HG02610 (cell line): ENCODE measurements at regions not wholly inside any gene's neighbourhood (a gene's known extent, or its start where the extent isn't known, plus 50 kb on each side); places are given as distances from the start of the nearest gene placed in this dataset.

ENCODE experiments used
- ATAC-seq: cut with Tn5 transposase; IDR thresholded peaks from one replicate; pipeline ENCODE4 v1.9.1; 2021; ENCODE audit warnings: mild to moderate bottlenecking, moderate library complexity; ENCODE audit not compliant: unreplicated experiment

- no peak for ATAC-seq
Measured at GRCh38 chr11:127902382-127902781, 685.0 kb downstream of the ETS1 start.

- ATAC-seq, result no peak
Measured at GRCh38 chr11:127898422-127899365, 688.7 kb downstream of the ETS1 start.

- ATAC-seq, result no peak
Measured at GRCh38 chr11:127895776-127896175, 691.6 kb downstream of the ETS1 start.

- ATAC-seq, result no peak
Measured at GRCh38 chr11:127894316-127894715, 693.0 kb downstream of the ETS1 start.

GRCh38 chr11:127890030-127890615 is 697.2 kb downstream of the ETS1 start:
- ATAC-seq, result no peak

DNA sequence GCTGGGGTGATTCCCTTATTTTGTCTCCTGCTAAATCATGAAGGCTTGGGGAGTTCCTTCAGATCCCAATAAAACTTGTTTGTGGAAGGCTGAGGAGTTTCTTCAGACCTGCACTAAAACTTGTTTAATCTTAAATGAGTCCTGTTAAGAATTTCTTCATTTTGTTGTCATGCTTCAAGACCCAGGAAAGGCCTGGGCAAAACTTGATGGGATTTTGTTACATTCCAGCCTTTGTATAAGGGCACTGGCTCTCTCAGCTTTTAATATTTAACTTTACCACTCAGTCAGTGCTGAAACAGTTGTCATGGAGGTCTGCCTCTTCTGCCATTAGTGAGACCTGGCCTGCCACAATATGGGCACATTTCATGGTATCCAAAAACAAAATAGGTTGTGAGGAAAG is 699.0 kb downstream of the ETS1 start:
- no peak for ATAC-seq

DNA sequence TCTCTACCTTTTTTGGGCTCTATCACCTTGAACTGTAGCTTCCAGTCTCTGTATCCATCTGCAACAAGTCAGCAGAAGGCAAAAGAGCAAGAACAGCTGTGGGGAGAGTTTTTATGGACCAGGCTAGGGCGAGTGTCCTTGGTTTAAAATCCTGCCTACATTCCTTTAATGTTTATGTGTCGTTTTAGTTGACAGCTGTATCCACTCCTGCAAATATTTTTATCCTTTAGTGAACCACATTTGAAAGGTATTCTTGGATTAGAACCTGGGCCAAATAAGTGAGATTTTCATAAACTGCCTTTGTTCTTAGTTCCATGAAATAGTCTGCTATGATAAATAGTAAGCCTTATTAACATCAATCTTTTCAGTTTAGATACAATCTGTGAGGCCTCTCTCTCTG is 712.2 kb downstream of the ETS1 start:
- no peak for ATAC-seq

GRCh38 chr11:127873478-127873877 is 713.9 kb downstream of the ETS1 start:
- ATAC-seq, result no peak

GRCh38 chr11:127866109-127866508 is 721.2 kb downstream of the ETS1 start:
- no peak for ATAC-seq

DNA sequence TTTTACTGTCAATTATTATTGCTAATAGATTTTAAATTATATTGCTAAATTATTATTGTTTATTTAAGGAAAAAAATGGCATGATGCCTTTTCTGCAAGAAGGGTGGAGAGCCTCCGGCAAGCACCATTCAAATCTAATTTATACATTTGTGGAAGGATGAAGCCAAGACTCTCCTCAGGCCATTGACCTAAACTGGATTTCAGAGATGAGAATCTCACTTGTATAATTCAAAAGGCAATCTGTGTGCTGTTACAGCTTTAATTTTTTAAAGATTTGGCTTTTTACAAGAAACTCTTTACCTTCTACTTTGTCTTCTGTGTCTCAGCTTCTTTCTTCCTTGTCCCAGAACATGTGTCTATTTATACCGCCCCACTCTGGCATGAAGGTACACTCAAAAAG is 722.5 kb downstream of the ETS1 start:
- ATAC-seq, result no peak

DNA sequence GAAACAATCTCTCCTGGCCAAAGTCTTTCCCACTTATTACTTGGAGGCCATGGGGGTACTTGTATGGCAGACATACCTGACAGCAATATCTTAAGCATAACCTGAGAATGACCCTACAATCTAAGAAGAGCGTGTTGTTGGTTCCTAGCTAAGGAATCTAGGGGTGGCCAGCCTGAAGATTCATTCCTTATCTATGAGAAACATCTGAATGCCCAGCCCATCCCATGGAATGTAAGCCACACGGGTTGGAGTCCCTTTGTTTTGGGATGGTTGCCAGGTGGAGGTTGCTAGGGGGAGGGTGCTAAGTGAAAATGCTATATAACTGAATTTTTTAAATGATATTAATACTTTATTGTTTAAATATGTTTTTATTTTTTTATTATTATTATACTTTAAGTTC is 725.0 kb downstream of the ETS1 start:
- no peak for ATAC-seq

- no peak for ATAC-seq
Measured at GRCh38 chr11:127859941-127860354, 727.4 kb downstream of the ETS1 start.

DNA sequence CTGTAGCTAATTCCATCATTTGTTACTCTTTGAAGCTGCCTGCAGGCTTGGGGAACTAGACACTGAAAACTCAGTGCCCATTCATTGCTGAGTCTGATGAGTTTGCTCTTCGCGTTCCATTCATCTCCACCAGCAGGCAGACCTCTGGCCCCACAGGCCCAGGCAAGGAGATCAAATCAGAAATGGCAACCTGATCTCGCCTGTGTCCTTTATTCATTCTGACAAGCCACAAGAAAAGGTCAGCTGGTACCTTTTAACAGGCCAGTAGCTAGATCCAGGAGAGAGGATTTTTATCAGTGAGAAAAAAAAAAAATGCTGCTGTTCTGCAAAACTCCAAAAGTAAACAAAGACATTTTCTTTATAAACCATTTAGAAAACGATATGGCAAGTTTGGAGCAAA is 742.5 kb downstream of the ETS1 start:
- ATAC-seq, result no peak

DNA sequence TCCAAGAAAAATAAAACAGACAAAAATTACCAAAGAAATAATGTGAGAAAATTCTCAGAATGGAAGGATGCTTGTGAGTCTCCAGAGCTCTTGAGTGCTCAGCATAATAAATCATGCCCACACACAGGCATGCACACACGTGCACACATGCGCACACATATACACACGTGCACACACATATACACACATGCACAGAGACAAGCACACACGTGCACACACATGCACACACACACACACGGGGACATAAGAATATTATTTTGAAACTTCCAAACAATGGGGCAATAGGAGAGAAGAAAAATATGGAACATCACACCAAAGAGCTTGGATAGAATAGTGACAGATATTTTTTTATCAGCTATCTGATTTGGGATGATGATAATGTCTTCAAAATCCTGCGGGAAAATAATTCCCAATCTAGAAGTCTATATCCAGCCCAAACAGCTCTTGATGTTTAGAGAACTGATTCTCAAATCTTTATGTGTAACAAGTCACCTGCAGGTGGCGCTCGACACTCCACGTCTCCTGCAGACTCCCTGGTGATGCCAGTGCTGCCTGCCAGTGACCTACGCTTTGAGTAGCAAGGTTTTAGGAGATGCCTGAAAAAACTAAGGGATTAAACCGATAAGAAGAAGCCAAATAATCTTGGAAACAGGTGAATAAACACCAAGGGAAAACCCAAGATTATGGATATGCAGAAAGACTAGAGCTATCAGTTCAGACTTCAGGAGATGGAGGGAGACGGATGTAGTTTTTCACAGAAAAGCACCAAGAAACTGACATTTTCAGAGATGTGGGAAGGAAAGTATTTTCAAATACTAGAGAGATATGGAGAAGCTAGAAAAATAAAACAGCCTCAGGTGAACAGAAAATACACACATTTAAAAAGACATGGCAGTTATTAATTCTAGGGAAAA is 743.6 kb downstream of the ETS1 start:
- ATAC-seq, result no peak

DNA sequence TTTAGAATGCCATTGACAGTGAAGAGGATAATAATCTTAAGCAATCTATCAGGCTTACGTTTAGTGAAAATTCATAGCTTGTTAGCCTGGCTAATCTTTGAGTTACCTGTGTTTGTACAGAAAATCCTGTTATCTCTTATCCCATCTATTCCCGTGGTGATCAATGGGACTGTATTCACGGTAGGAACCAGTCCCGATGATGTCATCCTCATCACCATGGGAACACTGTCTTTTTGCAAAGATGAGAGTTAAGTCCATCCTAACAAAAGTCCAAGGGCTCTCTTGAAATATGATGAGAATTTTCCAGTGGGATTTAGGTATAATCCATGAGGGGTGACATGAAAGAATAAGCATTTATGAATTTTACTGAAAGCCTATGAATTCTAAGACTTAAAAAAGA is 762.2 kb downstream of the ETS1 start:
- ATAC-seq, result no peak

- ATAC-seq, result no peak
Measured at GRCh38 chr11:127818625-127819024, 768.7 kb downstream of the ETS1 start.

DNA sequence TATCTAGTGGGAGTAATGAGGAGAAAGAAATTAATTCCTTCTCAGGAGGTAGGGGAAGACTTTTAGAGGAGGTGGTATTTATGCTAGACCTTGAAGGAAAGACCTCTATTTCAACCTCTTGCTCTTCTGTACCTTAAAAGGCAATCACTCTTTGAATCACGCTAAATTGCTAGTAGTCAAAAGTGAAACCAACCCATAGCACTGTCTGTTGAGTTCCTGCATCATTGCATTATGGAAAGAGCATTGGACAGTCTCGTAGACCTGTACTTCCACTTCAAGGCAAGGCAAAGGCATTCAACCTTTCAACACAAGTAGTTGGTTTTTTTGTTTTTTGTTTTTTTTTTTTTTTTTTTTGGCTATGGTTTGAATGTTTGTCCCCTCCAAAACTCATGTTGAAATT is 770.4 kb downstream of the ETS1 start:
- no peak for ATAC-seq

- ATAC-seq, result no peak
Measured at GRCh38 chr11:127815331-127815730, 772.0 kb downstream of the ETS1 start.

DNA sequence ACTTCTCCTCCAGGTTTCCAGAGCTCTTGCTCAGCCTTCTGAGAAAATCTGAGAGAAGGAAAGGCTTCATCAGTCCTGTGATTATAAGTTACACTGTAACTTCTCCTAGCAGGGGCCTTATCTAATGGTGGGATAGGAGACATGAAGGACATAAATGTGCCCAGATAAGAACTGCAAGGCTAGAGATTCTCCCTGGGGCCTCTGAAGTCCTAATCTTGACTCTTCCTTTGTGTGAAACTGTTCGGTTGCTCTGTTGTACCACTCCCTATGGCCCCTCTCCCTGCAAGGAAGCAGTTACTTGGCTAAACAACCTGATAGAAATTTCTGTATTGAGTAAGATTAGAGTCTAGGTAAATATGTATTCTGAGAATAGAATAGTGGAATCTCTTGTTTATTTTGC is 780.9 kb downstream of the ETS1 start:
- no peak for ATAC-seq

DNA sequence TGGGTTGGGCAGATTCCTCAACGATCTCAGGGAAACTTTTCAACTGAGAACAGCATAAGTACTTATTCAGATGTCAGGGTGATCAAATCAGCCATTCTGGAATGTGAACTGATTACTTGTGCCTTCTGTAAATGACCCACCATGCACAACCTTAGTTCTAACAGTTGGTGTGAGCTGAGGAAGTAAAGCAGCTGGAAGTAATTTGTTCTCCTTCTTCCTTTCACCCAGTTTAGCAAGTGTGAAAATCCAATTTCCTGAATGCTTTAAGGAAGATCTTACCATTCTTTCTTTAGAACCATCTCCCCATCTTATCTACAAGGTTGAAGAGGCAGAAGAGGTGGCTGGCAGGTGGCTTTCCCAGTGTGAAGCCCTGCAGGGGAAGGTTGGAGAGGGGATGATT is 781.6 kb downstream of the ETS1 start:
- no peak for ATAC-seq

- no peak for ATAC-seq
Measured at GRCh38 chr11:127804747-127805400, 782.5 kb downstream of the ETS1 start.
